ENCODE measurements at regions not wholly inside any gene's neighbourhood (a gene's known extent, or its start where the extent isn't known, plus 50 kb on each side); places are given as distances from the start of the nearest gene placed in this dataset.
"Not testable (repeated sequence)": the region's sequence is repeated elsewhere in the genome, so short reads cannot be mapped to it uniquely, and the experiment has no call there.

- Histone ChIP-seq H3K4me1 (ENCODE audit: control insufficient read depth in 1 of 2, extremely low read depth in 1 of 2, insufficient read depth in 2 of 2, low read length in 2 of 2) (no peaks in the 10 kb centered on the region), H3K27ac (ENCODE audit: low read length) (no peak overlapping the region), H3K9me3 (no peaks in the 10 kb centered on the region), H3K36me3 (ENCODE audit: control insufficient read depth in 2 of 2, extremely low read depth in 1 of 2, insufficient read depth in 1 of 2, low read length in 1 of 2) (no peaks in the 10 kb centered on the region), H3K4me3 (ENCODE audit: control insufficient read depth in 1 of 2, extremely low read depth in 1 of 2, low read length in 1 of 2) (no peak overlapping the region), H3K27me3 (replicated peaks in 1 of 2; ENCODE audit: control insufficient read depth in 2 of 2, extremely low read depth in 1 of 2, insufficient read depth in 2 of 2, low read length in 1 of 2) (no peaks in the 10 kb centered on the region)
- peaks cover 40% of the 10 kb centered on the region for H3K36me3 Mint-ChIP-seq
- H3K4me3 Mint-ChIP-seq = no peak overlapping the region
- ATAC-seq (replicated peaks in 1 of 4) (no peak), DNase-seq (no peak)
- no peak overlapping the region for H3K27ac Mint-ChIP-seq
- ChIA-PET POLR2A (no interaction called here), CTCF (no interaction called here)
- H3K9me3 Mint-ChIP-seq = peaks cover 8 to 32% (median 28%) of the 10 kb centered on the region in 3 donors
- WGBS (ENCODE audit: insufficient coverage) = 89% methylated on average over 5 of the region's 7 CpGs
- no peaks in the 10 kb centered on the region for H3K27me3 Mint-ChIP-seq
- H3K4me1 Mint-ChIP-seq = no peaks in the 10 kb centered on the region
These were observed 69.2 kb upstream of the GMDS start for GRCh38 chr6:2314641-2315040.

- DNase-seq = no peak
- Histone ChIP-seq H3K27ac (ENCODE audit: low read length) (no peak overlapping the region), H3K27me3 (replicated peaks in 1 of 2; ENCODE audit: control insufficient read depth in 2 of 2, extremely low read depth in 1 of 2, insufficient read depth in 2 of 2, low read length in 1 of 2) (no peaks in the 10 kb centered on the region), H3K9me3 (no peaks in the 10 kb centered on the region), H3K4me1 (ENCODE audit: control insufficient read depth in 1 of 2, extremely low read depth in 1 of 2, insufficient read depth in 2 of 2, low read length in 2 of 2) (no peaks in the 10 kb centered on the region), H3K36me3 (ENCODE audit: control insufficient read depth in 2 of 2, extremely low read depth in 1 of 2, insufficient read depth in 1 of 2, low read length in 1 of 2) (no peaks in the 10 kb centered on the region), H3K4me3 (ENCODE audit: control insufficient read depth in 1 of 2, extremely low read depth in 1 of 2, low read length in 1 of 2) (no peak overlapping the region)
- ChIA-PET CTCF (no interaction called here), POLR2A (no interaction called here)
- Mint-ChIP-seq H3K27ac (no peak overlapping the region), H3K36me3 (peaks cover 15% of the 10 kb centered on the region), H3K27me3 (no peaks in the 10 kb centered on the region), H3K4me3 (no peak overlapping the region), H3K4me1 (no peaks in the 10 kb centered on the region), H3K9me3 (peaks cover 0 to 26% (median 23%) of the 10 kb centered on the region in 3 donors)
- ATAC-seq (replicated peaks in 1 of 4) = no peak
These were observed 64.6 kb upstream of the GMDS start for GRCh38 chr6:2310042-2310441.

GRCh38 chr6:2309122-2309521 lies 63.7 kb upstream of the GMDS start:
- DNase-seq = no peak
- ChIA-PET CTCF (no interaction called here), POLR2A (no interaction called here)
- Mint-ChIP-seq H3K4me3 (no peak overlapping the region), H3K27me3 (no peaks in the 10 kb centered on the region), H3K27ac (no peak overlapping the region), H3K36me3 (peaks cover 19% of the 10 kb centered on the region), H3K4me1 (no peaks in the 10 kb centered on the region), H3K9me3 (peaks cover 0 to 31% (median 22%) of the 10 kb centered on the region in 3 donors)
- Histone ChIP-seq H3K27ac (ENCODE audit: low read length) (no peak overlapping the region), H3K9me3 (no peaks in the 10 kb centered on the region), H3K36me3 (ENCODE audit: control insufficient read depth in 2 of 2, extremely low read depth in 1 of 2, insufficient read depth in 1 of 2, low read length in 1 of 2) (no peaks in the 10 kb centered on the region), H3K4me3 (ENCODE audit: control insufficient read depth in 1 of 2, extremely low read depth in 1 of 2, low read length in 1 of 2) (no peak overlapping the region), H3K4me1 (ENCODE audit: control insufficient read depth in 1 of 2, extremely low read depth in 1 of 2, insufficient read depth in 2 of 2, low read length in 2 of 2) (no peaks in the 10 kb centered on the region), H3K27me3 (replicated peaks in 1 of 2; ENCODE audit: control insufficient read depth in 2 of 2, extremely low read depth in 1 of 2, insufficient read depth in 2 of 2, low read length in 1 of 2) (no peaks in the 10 kb centered on the region)
- no peak for ATAC-seq (replicated peaks in 1 of 4)
- WGBS (ENCODE audit: insufficient coverage) = 100% methylated on average over 1 of the region's 4 CpGs

GRCh38 chr6:2307799-2308198 lies 62.4 kb upstream of the GMDS start:
- peaks cover 0 to 39% (median 23%) of the 10 kb centered on the region in 3 donors for H3K9me3 Mint-ChIP-seq
- H3K4me3 Mint-ChIP-seq = no peak overlapping the region

GRCh38 chr6:2305951-2306350 lies 60.5 kb upstream of the GMDS start:
- H3K9me3 ChIP-seq = no peaks in the 10 kb centered on the region
- ChIA-PET CTCF (no interaction called here), POLR2A (no interaction called here)
- no peak overlapping the region for H3K4me3 ChIP-seq (ENCODE audit: control insufficient read depth in 1 of 2, extremely low read depth in 1 of 2, low read length in 1 of 2)
- Mint-ChIP-seq H3K27me3 (no peaks in the 10 kb centered on the region), H3K27ac (no peak overlapping the region), H3K4me3 (no peak overlapping the region), H3K36me3 (peaks cover 15% of the 10 kb centered on the region), H3K9me3 (peaks cover 1 to 49% (median 31%) of the 10 kb centered on the region in 3 donors), H3K4me1 (no peaks in the 10 kb centered on the region)
- H3K4me1 ChIP-seq (ENCODE audit: control insufficient read depth in 1 of 2, extremely low read depth in 1 of 2, insufficient read depth in 2 of 2, low read length in 2 of 2) = no peaks in the 10 kb centered on the region
- no peaks in the 10 kb centered on the region for H3K27me3 ChIP-seq (replicated peaks in 1 of 2; ENCODE audit: control insufficient read depth in 2 of 2, extremely low read depth in 1 of 2, insufficient read depth in 2 of 2, low read length in 1 of 2)
- DNase-seq (no peak), ATAC-seq (replicated peaks in 1 of 4) (no peak)
- no peaks in the 10 kb centered on the region for H3K36me3 ChIP-seq (ENCODE audit: control insufficient read depth in 2 of 2, extremely low read depth in 1 of 2, insufficient read depth in 1 of 2, low read length in 1 of 2)
- no peak overlapping the region for H3K27ac ChIP-seq (ENCODE audit: low read length)
- 89% methylated on average over 3 of the region's 5 CpGs for WGBS (ENCODE audit: insufficient coverage)

More at GRCh38 chr6:2307799-2308198, 62.4 kb upstream of the GMDS start:
- H3K4me1 ChIP-seq (ENCODE audit: control insufficient read depth in 1 of 2, extremely low read depth in 1 of 2, insufficient read depth in 2 of 2, low read length in 2 of 2) = no peaks in the 10 kb centered on the region
- Mint-ChIP-seq H3K36me3 (peaks cover 15% of the 10 kb centered on the region), H3K27ac (no peak overlapping the region), H3K4me1 (no peaks in the 10 kb centered on the region), H3K27me3 (no peaks in the 10 kb centered on the region)
- H3K36me3 ChIP-seq (ENCODE audit: control insufficient read depth in 2 of 2, extremely low read depth in 1 of 2, insufficient read depth in 1 of 2, low read length in 1 of 2) = no peaks in the 10 kb centered on the region
- CTCF ChIA-PET = no interaction called here
- no CpG with 5 or more reads among the region's 3 CpGs for WGBS (ENCODE audit: insufficient coverage)
- no peak overlapping the region for H3K4me3 ChIP-seq (ENCODE audit: control insufficient read depth in 1 of 2, extremely low read depth in 1 of 2, low read length in 1 of 2)
- POLR2A ChIA-PET = no interaction called here
- no peak overlapping the region for H3K27ac ChIP-seq (ENCODE audit: low read length)
- H3K27me3 ChIP-seq (replicated peaks in 1 of 2; ENCODE audit: control insufficient read depth in 2 of 2, extremely low read depth in 1 of 2, insufficient read depth in 2 of 2, low read length in 1 of 2) = no peaks in the 10 kb centered on the region
- no peak for DNase-seq
- ATAC-seq (replicated peaks in 1 of 4) = no peak
- H3K9me3 ChIP-seq = no peaks in the 10 kb centered on the region

DNA sequence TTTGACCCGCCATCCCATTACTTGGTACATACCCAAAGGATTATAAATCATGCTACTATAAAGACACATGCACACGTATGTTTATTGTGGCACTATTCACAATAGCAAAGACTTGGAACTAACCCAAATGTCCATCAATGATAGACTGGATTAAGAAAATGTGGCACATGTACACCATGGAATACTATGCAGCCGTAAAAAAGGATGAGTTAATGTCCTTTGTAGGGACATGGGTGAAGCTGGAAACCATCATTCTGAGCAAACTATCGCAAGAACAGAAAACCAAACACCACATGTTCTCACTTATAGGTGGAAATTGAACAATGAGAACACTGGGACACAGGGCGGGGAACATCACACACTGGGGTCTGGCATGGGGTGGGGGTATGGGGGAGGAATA lies 57.1 kb upstream of the GMDS start:
- H3K9me3 Mint-ChIP-seq = peaks cover 10 to 64% (median 46%) of the 10 kb centered on the region in 3 donors

GRCh38 chr6:2296781-2297180 lies 51.4 kb upstream of the GMDS start:
- Histone ChIP-seq H3K4me3 (ENCODE audit: control insufficient read depth in 1 of 2, extremely low read depth in 1 of 2, low read length in 1 of 2) (no peak overlapping the region), H3K27me3 (replicated peaks in 1 of 2; ENCODE audit: control insufficient read depth in 2 of 2, extremely low read depth in 1 of 2, insufficient read depth in 2 of 2, low read length in 1 of 2) (no peaks in the 10 kb centered on the region), H3K36me3 (ENCODE audit: control insufficient read depth in 2 of 2, extremely low read depth in 1 of 2, insufficient read depth in 1 of 2, low read length in 1 of 2) (no peaks in the 10 kb centered on the region), H3K9me3 (no peaks in the 10 kb centered on the region), H3K27ac (ENCODE audit: low read length) (no peak overlapping the region), H3K4me1 (ENCODE audit: control insufficient read depth in 1 of 2, extremely low read depth in 1 of 2, insufficient read depth in 2 of 2, low read length in 2 of 2) (no peaks in the 10 kb centered on the region)
- Mint-ChIP-seq H3K27ac (no peak overlapping the region), H3K4me1 (no peaks in the 10 kb centered on the region), H3K36me3 (peaks cover 42% of the 10 kb centered on the region), H3K27me3 (no peaks in the 10 kb centered on the region), H3K4me3 (no peak overlapping the region), H3K9me3 (peaks cover 28 to 79% (median 60%) of the 10 kb centered on the region in 3 donors)
- DNase-seq (no peak), ATAC-seq (replicated peaks in 1 of 4) (no peak)
- CTCF ChIA-PET = no interaction called here
- POLR2A ChIA-PET = interaction anchor here in 1 of 2 donors (0.6 kb wide), 1 partner anchor 8 kb away, joined by 9 read pairs; no protein-coding TSS in a partner anchor
- WGBS (ENCODE audit: insufficient coverage) = 100% methylated on average over 1 of the region's 2 CpGs

More for the DNA sequence above, 57.1 kb upstream of the GMDS start:
- no CpG with 5 or more reads among the region's 5 CpGs for WGBS (ENCODE audit: insufficient coverage)
- H3K27ac ChIP-seq (ENCODE audit: low read length); H3K4me3 ChIP-seq (ENCODE audit: control insufficient read depth in 1 of 2, extremely low read depth in 1 of 2, low read length in 1 of 2); H3K4me3 Mint-ChIP-seq; H3K9me3 ChIP-seq; H3K27ac Mint-ChIP-seq; POLR2A ChIA-PET; ATAC-seq (replicated peaks in 1 of 4); H3K27me3 ChIP-seq (replicated peaks in 1 of 2; ENCODE audit: control insufficient read depth in 2 of 2, extremely low read depth in 1 of 2, insufficient read depth in 2 of 2, low read length in 1 of 2); H3K4me1 Mint-ChIP-seq; H3K4me1 ChIP-seq (ENCODE audit: control insufficient read depth in 1 of 2, extremely low read depth in 1 of 2, insufficient read depth in 2 of 2, low read length in 2 of 2); CTCF ChIA-PET; H3K27me3 Mint-ChIP-seq; DNase-seq; H3K36me3 ChIP-seq (ENCODE audit: control insufficient read depth in 2 of 2, extremely low read depth in 1 of 2, insufficient read depth in 1 of 2, low read length in 1 of 2): not testable (repeated sequence)
- H3K36me3 Mint-ChIP-seq = peaks cover 37% of the 10 kb centered on the region
